Left colon (tissue), 2 donors: ENCODE measurements at regions not wholly inside any gene's neighbourhood (a gene's known extent, or its start where the extent isn't known, plus 50 kb on each side); places are given as distances from the start of the nearest gene placed in this dataset.

ENCODE experiments used
- ATAC-seq: fragments of 200-7000 bp; cut with Tn5 transposase; one replicate; pipeline ENCODE4 v1.9.1; 2020; ENCODE audit warnings: mild to moderate bottlenecking, moderate library complexity
- DNase-seq, 2 donors: peaks; one replicate each; pipeline ENCODE4 v3.0.0-alpha.2; 2020
- intact Hi-C, 2 donors: fragments of 100-400 bp; cut with DNase I in 1 of 2; cut with micrococcal nuclease in 1 of 2; formaldehyde crosslinking; loops; one replicate each; pipeline versions ENCODE4 v1.11.2 to v1.14.0; 2022; cut with DNase I, micrococcal nuclease
- donor health status: DM: no; HTN: no; CAD: no.
- donor health status: DM: yes; HTN: yes; CAD: no.

DNA sequence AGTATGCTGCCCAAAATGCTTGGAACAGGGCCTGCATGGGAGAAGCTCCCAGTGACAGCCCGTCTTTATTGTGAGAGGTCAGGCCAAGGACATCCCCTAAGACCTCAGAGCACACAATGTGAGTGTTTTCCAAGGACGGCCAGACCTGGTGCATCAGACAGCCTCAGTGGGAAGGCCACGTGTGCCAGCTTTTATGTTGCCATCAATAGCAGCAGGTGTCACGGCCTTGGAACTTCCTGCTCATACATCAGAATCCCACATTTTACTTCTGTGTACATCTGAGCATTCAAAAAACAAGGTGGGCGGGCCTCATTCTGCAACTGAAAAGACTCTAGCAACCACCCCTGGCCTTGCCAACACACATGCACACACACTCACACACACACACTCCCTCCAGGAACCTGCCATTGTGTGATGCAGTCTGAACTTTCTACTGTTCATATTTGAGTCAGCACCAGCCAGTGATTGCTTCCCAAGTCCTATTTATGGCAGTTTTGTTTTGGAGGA is 753.1 kb upstream of the TBX3 start:
- peak; percentile 32 for ATAC-seq
- intact Hi-C loops, result no loop called here
- no peak for DNase-seq

DNA sequence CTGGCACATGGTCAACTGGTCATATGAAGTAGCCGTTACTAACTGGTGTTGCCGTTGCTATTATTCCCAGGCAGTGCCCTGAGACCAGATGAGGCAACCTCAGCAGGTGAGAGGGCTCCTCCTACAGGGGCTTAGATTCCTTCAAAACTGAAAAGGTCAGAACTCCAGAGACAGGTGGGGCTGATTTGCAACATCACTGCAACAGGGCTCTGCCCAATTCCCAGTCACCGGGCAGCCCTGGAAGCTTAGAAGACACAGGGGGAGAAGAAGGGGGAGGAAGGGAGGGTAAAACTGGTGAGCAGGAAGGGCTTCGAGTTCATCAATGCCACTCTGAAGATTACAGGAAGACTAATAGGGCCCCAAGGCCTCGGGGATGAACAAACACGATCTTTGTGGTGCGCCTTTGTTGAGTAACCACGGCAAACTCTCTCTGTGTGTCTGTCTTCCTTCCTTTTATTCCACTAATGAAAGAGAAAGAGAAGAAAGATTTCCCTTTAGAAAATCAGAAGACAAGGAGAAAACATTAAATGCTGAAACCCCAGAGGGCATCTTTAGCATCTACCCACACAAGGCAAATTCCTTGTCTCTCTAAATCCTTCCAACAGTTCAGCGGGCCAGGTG is 749.1 kb upstream of the TBX3 start:
- ATAC-seq, result no peak
- intact Hi-C loops, result no loop called here

GRCh38 chr12:115430636-115431035 is 746.7 kb upstream of the TBX3 start:
- DNase-seq (no peak), ATAC-seq (no peak)
- intact Hi-C loops, result no loop called here

More for the DNA sequence above, 749.1 kb upstream of the TBX3 start:
- no peak for DNase-seq

DNA sequence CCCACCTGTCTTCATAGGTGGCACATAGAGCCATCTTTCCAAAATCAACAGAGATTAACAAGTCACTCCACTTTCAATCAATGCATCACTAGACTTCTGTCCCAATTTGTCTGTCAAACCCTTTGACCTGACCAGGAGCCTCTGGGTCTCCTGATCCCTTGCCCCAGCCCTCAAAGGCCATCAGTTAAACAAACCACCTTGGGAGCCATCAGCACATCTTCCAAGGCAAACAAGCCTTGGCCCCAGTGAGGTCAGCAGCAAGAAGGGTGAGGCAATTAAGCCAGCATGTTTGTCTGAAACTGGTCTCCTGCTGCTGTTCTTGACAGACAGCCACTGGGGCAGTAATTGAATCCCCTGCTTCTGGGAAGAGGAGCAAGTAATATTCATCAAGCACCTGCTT is 742.8 kb upstream of the TBX3 start:
- intact Hi-C loops, result no loop called here
- DNase-seq (no peak), ATAC-seq (no peak)

DNA sequence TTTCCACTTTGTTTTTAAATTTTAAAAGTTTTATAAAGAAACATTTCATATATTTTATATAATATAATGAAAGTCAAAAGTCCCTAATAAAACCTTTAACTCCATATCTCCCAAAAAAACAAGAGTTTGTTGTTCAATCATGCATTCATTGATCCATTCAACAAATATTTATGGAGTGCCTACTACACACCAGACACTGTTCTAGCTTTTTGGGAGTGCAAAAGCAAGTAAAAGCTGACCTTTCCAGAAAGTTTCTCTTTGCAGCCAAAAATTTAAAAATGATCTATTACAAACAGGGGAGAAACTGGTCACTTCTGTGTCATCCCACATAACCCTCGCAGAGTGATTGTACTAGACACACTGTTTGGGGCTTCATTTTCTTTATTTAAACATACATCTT is 740.0 kb upstream of the TBX3 start:
- no peak for ATAC-seq
- no peak for DNase-seq
- intact Hi-C loops, result no loop called here

GRCh38 chr12:115423546-115423987 is 739.6 kb upstream of the TBX3 start:
- no peak for DNase-seq
- peak; percentile 30 for ATAC-seq
- intact Hi-C loops, result no loop called here

DNA sequence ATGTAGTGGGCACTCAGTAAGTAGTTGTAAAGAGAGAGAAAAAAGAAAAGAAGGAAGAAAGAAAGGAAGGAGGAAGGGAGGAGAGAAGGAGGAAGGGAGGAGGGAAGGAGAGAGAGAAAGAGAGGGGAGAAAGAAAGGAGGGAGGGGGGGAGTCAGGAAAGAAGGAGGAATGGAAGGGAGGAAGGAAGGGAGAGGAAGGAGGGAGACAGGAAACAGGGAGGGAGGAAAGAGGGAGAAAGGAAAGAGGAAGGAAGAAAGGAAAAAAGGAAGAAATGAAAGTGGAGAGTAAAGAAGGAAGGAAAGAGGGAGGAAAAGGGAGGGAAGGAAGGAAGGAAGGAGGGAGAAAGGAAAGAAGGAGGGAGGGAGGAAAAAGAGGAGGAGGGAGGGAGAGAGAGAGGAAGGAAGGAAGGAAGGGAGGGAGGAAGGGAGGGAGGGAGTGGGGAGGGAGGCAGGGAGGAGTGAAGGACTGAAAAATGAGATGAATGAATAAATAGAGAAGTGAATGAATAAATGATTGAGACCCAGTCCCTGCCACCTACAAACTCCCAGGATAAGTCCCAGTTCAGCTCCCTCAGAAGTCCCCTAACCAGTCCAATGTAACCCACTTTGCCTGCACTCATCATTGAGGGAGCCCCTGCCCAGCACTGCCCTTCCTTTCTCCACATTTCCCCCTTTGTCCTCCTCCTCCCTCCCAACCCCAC is 739.0 kb upstream of the TBX3 start:
- ATAC-seq (no peak), DNase-seq (no peak)
- intact Hi-C loops, result no loop called here

DNA sequence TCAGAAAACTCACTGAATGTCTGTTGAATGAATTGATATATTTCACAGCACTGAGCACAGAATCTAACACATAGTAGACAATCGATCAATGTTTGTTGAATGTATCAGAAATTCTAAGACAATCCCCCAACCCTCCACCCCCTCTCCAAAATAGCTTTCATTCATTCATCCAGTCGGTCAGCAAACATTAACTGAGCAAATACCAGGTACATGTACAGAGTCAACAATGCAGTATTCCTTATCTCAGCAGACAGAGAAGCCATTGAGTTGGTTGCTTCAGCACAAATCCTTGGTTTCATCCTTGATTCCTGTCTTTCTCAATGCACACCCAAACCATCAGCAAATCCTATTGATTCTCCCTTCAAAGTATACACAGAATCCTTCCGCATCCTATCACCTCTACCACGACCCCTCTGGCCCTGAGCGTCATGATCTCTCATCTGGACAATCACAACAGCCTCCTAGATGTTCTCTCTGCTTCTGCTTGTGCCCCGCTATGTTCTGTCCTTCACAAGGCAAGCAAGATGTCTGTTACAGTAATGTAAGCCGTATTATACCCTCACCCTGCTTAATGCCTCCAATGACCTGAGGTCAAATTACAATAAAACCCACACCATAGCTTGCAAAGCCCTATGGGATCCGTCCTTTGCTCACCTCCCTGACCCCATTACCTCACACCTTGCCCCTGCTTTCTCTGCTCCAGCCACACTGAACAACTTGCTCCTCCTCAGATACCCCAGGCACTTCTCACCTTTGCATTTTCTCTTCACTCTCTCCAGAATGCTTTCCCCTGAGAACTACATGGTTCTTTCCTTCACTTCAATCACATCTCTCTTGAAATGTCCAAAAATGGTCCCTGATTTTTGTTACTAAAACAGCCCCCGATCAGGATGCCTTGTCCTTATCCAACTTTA is 738.1 kb upstream of the TBX3 start:
- DNase-seq, result no peak
- intact Hi-C loops, result no loop called here
- ATAC-seq, result no peak

DNA sequence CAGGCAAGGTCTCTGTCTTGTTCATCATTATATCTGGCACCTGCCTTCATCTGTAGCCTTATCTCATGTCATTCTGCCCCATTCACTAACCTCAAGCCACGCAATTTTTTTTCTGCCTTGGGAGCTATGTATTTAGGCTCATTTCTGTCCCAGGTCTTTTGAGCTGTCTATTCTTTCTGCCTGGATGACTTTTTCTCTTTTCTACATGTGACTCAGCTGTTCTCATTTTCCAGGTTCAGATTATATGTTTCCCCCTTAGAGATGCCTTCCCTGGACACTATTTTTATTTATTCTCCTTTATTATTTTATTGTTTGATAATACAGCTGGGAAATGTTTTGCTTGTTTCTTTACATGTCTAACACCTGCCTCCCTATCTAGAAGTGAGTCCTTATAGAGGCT is 737.4 kb upstream of the TBX3 start:
- ATAC-seq (no peak), DNase-seq (no peak)

GRCh38 chr12:115419145-115419646 is 735.2 kb upstream of the TBX3 start:
- intact Hi-C loops, result no loop called here
- ATAC-seq, result no peak
- no peak for DNase-seq

More for the DNA sequence above, 737.4 kb upstream of the TBX3 start:
- intact Hi-C loops, result no loop called here

- intact Hi-C loops, result no loop called here
- no peak for ATAC-seq
- no peak for DNase-seq
Observed at GRCh38 chr12:115417610-115418009, 733.6 kb upstream of the TBX3 start.

DNA sequence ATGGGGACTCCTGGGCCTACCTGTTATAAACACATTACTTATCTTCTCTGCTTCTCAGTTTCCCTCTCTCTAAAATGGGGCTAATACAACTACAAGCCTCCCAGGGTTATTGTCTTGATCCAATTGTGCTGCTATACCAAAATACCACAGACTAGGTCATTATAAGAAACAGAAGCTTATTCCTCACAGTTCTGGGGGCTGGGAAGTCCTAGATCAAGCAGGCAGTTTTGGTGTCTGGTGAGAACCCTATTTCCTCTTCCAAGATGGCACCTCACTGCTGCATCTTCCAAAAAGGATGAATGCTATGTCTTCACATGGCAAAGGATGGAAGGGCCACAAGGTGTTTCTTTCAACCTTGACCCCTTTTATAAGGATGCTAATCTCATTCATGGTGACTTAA is 732.9 kb upstream of the TBX3 start:
- ATAC-seq (no peak), DNase-seq (no peak)
- intact Hi-C loops, result no loop called here

GRCh38 chr12:115413626-115414025 is 729.7 kb upstream of the TBX3 start:
- no peak for ATAC-seq
- DNase-seq, result no peak
- intact Hi-C loops, result no loop called here

DNA sequence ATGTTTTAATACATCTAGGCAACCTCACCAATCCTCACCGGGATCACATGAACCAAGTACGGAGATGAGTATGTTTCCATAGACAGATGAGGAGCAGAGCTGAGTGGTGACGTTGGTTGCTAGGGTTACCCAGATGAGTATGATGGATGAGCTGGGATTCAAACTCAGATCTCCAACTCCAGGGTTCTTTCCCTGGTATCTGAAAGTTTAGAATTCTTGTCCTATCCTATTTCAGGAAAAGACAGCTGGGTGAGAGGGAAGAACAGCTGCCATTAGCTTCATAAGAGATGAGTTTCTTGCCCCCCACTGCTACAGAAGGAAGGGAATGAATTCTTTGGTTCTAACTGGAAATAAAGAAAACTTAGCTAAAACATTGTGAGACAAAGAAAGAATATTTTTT is 728.9 kb upstream of the TBX3 start:
- intact Hi-C loops, result no loop called here
- DNase-seq, result no peak

GRCh38 chr12:115411121-115411520 is 727.1 kb upstream of the TBX3 start:
- no peak for DNase-seq
- ATAC-seq, result no peak
- intact Hi-C loops, result no loop called here

More for the DNA sequence above, 728.9 kb upstream of the TBX3 start:
- ATAC-seq, result no peak

- DNase-seq (no peak), ATAC-seq (no peak)
- intact Hi-C loops, result no loop called here
Observed at GRCh38 chr12:115408642-115409041, 724.7 kb upstream of the TBX3 start.

- intact Hi-C loops, result no loop called here
- no peak for ATAC-seq
- no peak for DNase-seq
Observed at GRCh38 chr12:115407723-115408122, 723.7 kb upstream of the TBX3 start.

DNA sequence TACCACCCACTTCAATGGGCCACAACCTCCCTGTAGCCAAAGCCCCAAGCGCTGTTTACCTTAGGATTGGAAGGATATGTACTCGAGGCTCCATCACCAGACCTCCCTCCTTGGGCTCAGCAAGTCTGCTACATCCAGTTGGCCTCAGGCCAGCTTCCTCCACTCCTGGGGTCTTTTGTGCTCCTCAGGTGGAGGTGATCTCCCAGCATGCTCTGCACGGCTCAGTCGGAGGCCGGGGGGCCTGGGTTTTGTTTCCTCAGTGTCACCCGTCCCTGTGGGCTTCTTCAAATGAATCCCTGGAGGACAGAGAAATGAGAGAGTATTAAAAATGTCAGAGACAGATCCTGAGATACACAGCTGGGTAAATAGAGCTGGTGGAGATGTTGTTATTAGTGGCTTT is 723.1 kb upstream of the TBX3 start:
- intact Hi-C loops, result no loop called here

DNA sequence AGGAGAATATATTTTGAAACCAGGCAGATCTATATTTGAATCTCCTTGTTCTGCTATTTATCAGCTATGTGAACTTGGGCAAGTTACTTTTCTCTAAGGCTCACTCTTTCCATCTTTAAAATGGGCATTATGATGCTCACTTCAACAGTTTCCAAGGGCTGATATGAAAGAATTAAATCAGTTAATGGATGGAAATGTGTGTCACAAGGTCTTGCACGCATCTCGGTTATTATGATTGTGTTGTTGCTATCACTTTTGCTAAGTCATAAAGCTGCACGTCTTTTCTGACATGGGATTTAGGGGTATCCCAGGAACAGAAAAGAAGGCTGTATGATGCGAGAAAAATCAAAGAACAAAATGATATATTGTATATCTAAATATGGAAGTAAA is 721.5 kb upstream of the TBX3 start:
- ATAC-seq (no peak), DNase-seq (no peak)
- intact Hi-C loops, result no loop called here

More for the DNA sequence above, 723.1 kb upstream of the TBX3 start:
- no peak for DNase-seq
- no peak for ATAC-seq
